Upper lobe of right lung (tissue), 1 donor: ENCODE measurements at regions not wholly inside any gene's neighbourhood (a gene's known extent, or its start where the extent isn't known, plus 50 kb on each side); places are given as distances from the start of the nearest gene placed in this dataset.

ENCODE experiments used
- ATAC-seq: fragments of 200-7000 bp; cut with Tn5 transposase; one replicate; pipeline ENCODE4 v1.9.1; 2020; ENCODE audit warnings: mild to moderate bottlenecking, moderate library complexity
- DNase-seq: peaks from one replicate; pipeline ENCODE4 v3.0.0-alpha.2; 2020
- H3K27ac ChIP-seq: fragments of 200-600 bp; one replicate; pipeline ENCODE4 v1.8.0; 2022
- H3K27me3 ChIP-seq: fragments of 200-600 bp; one replicate; pipeline ENCODE4 v1.8.0; 2022; ENCODE audit warnings: mild to moderate bottlenecking
- H3K36me3 ChIP-seq: fragments of 200-600 bp; one replicate; pipeline ENCODE4 v1.8.0; 2022
- H3K4me1 ChIP-seq: fragments of 200-600 bp; one replicate; pipeline ENCODE4 v1.8.0; 2022
- H3K4me3 ChIP-seq: fragments of 200-600 bp; one replicate; pipeline ENCODE4 v1.8.0; 2022; ENCODE audit warnings: mild to moderate bottlenecking
- H3K9me3 ChIP-seq: fragments of 200-600 bp; one replicate; pipeline ENCODE4 v1.8.0; 2022
- CTCF ChIP-seq: fragments of 200-600 bp; IDR thresholded peaks from one replicate; pipeline ENCODE4 v1.8.0; 2022; ENCODE audit warnings: antibody characterized with exemption
- intact Hi-C: fragments of 100-400 bp; cut with DNase I; formaldehyde crosslinking; loops from one replicate; pipeline ENCODE4 v1.11.0; 2022
- donor health status: DM: no; HTN: yes; CAD: no; lungs with severe emphysema.

GRCh38 chr3:176590722-176591121, 606.6 kb downstream of the TBL1XR1 start:
- no peak for ATAC-seq
- no peaks in the 10 kb centered on the region for H3K9me3 ChIP-seq
- intact Hi-C loops = no loop called here

GRCh38 chr3:176587089-176587488, 610.2 kb downstream of the TBL1XR1 start:
- intact Hi-C loops = no loop called here
- H3K4me1 ChIP-seq = no peaks in the 10 kb centered on the region
- no peak for ATAC-seq

More at GRCh38 chr3:176590722-176591121, 606.6 kb downstream of the TBL1XR1 start:
- DNase-seq = no peak
- H3K4me1 ChIP-seq = no peaks in the 10 kb centered on the region
- no peaks in the 10 kb centered on the region for H3K27me3 ChIP-seq
- H3K36me3 ChIP-seq = no peaks in the 10 kb centered on the region
- H3K4me3 ChIP-seq = no peak overlapping the region
- TF ChIP-seq CTCF = no peak
- H3K27ac ChIP-seq = no peak overlapping the region

GRCh38 chr3:176584413-176585176, 612.7 kb downstream of the TBL1XR1 start:
- no peaks in the 10 kb centered on the region for H3K27me3 ChIP-seq
- TF ChIP-seq CTCF = no peak
- H3K36me3 ChIP-seq = no peaks in the 10 kb centered on the region
- ATAC-seq (no peak), DNase-seq (no peak)
- no peak overlapping the region for H3K27ac ChIP-seq
- no peaks in the 10 kb centered on the region for H3K4me1 ChIP-seq
- no peak overlapping the region for H3K4me3 ChIP-seq
- H3K9me3 ChIP-seq = no peaks in the 10 kb centered on the region
- intact Hi-C loops = no loop called here

More at GRCh38 chr3:176587089-176587488, 610.2 kb downstream of the TBL1XR1 start:
- no peak for TF ChIP-seq CTCF
- Histone ChIP-seq H3K27ac (no peak overlapping the region), H3K4me3 (no peak overlapping the region), H3K27me3 (no peaks in the 10 kb centered on the region), H3K36me3 (no peaks in the 10 kb centered on the region), H3K9me3 (no peaks in the 10 kb centered on the region)
- no peak for DNase-seq

- ATAC-seq (no peak), DNase-seq (no peak)
- intact Hi-C loops = no loop called here
- no peak for TF ChIP-seq CTCF
- Histone ChIP-seq H3K27ac (no peak overlapping the region), H3K27me3 (no peaks in the 10 kb centered on the region), H3K4me1 (no peaks in the 10 kb centered on the region), H3K4me3 (no peak overlapping the region), H3K9me3 (no peaks in the 10 kb centered on the region), H3K36me3 (no peaks in the 10 kb centered on the region)
Measured at GRCh38 chr3:176583956-176584355, 613.3 kb downstream of the TBL1XR1 start.

GRCh38 chr3:176581589-176581988, 615.7 kb downstream of the TBL1XR1 start:
- H3K9me3 ChIP-seq = no peaks in the 10 kb centered on the region
- H3K4me1 ChIP-seq = no peaks in the 10 kb centered on the region
- DNase-seq = no peak
- no peaks in the 10 kb centered on the region for H3K36me3 ChIP-seq
- intact Hi-C loops = no loop called here
- TF ChIP-seq CTCF = no peak
- ATAC-seq = no peak
- no peaks in the 10 kb centered on the region for H3K27me3 ChIP-seq
- no peak overlapping the region for H3K27ac ChIP-seq
- no peak overlapping the region for H3K4me3 ChIP-seq
